A673 (cell line): ENCODE measurements at regions not wholly inside any gene's neighbourhood (a gene's known extent, or its start where the extent isn't known, plus 50 kb on each side); places are given as distances from the start of the nearest gene placed in this dataset.

Experiments used
- EZH2 ChIP-seq: fragments of 200-600 bp; sonication (generic); IDR thresholded peaks from 2 replicates; pipeline ENCODE4 v1.6.1; 2017; ENCODE audit warnings: borderline replicate concordance, low read depth, mild to moderate bottlenecking, mixed read lengths, antibody characterized with exemption, low read length; ENCODE audit not compliant: poor library complexity, severe bottlenecking
- TF ChIP-seq, protein P1 (sequence below): fragments of 300-800, 200-600 bp; sonication (generic); conservative IDR thresholded peaks from 2 replicates; pipeline ENCODE4 v1.5.1; 2017; ENCODE audit warnings: low read depth, mild to moderate bottlenecking, antibody characterized with exemption, low read length, moderate library complexity, mixed read lengths

- TF ChIP-seq, protein P1, sequence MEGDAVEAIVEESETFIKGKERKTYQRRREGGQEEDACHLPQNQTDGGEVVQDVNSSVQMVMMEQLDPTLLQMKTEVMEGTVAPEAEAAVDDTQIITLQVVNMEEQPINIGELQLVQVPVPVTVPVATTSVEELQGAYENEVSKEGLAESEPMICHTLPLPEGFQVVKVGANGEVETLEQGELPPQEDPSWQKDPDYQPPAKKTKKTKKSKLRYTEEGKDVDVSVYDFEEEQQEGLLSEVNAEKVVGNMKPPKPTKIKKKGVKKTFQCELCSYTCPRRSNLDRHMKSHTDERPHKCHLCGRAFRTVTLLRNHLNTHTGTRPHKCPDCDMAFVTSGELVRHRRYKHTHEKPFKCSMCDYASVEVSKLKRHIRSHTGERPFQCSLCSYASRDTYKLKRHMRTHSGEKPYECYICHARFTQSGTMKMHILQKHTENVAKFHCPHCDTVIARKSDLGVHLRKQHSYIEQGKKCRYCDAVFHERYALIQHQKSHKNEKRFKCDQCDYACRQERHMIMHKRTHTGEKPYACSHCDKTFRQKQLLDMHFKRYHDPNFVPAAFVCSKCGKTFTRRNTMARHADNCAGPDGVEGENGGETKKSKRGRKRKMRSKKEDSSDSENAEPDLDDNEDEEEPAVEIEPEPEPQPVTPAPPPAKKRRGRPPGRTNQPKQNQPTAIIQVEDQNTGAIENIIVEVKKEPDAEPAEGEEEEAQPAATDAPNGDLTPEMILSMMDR = no peak
- TF ChIP-seq EZH2 = no peak
These were observed 817.5 kb upstream of the ALCAM start for GRCh38 chr3:104549099-104549714.
